Liver (tissue), 8 donors: ENCODE measurements at regions not wholly inside any gene's neighbourhood (a gene's known extent, or its start where the extent isn't known, plus 50 kb on each side); places are given as distances from the start of the nearest gene placed in this dataset.

Source experiments
- DNase-seq: peaks from one replicate; pipeline ENCODE4 v3.0.0-alpha.2; 2017; ENCODE audit warnings: low spot score
- H3K27ac ChIP-seq, 2 donors: one replicate each; pipeline ENCODE4 v1.7.0; 2013; ENCODE audit warnings: inconsistent platforms in 2 of 2, low read length in 2 of 2, control low read depth in 1 of 2, low read depth in 1 of 2, mild to moderate bottlenecking in 1 of 2
- H3K27me3 ChIP-seq, 4 donors: one replicate each; pipeline versions ENCODE4 v1.6.1 to v1.7.0; 2013; ENCODE audit warnings: low read length in 3 of 4, inconsistent platforms in 1 of 4, mild to moderate bottlenecking in 1 of 4, moderate library complexity in 1 of 4; ENCODE audit not compliant: control insufficient read depth in 4 of 4, insufficient read depth in 4 of 4
- H3K36me3 ChIP-seq, 4 donors: one replicate each; pipeline versions ENCODE4 v1.6.1 to v1.7.0; 2013; ENCODE audit warnings: low read length in 3 of 4, mild to moderate bottlenecking in 3 of 4, low read depth in 1 of 4, moderate library complexity in 1 of 4; ENCODE audit not compliant: control insufficient read depth in 4 of 4, insufficient read depth in 3 of 4
- H3K4me1 ChIP-seq, 4 donors: one replicate each; pipeline versions ENCODE4 v1.6.1 to v1.7.0; 2013; ENCODE audit warnings: low read length in 3 of 4, mild to moderate bottlenecking in 3 of 4, moderate library complexity in 1 of 4; ENCODE audit not compliant: control insufficient read depth in 4 of 4, insufficient read depth in 4 of 4
- H3K4me3 ChIP-seq, 3 donors: one replicate each; pipeline versions ENCODE4 v1.6.1 to v1.7.0; 2013; ENCODE audit warnings: low read length in 3 of 3, control low read depth in 1 of 3, low read depth in 1 of 3, mild to moderate bottlenecking in 1 of 3
- H3K9ac ChIP-seq, 2 donors: one replicate each; pipeline ENCODE4 v1.7.0; 2013; ENCODE audit warnings: low read length in 2 of 2, mild to moderate bottlenecking in 2 of 2, moderate library complexity in 2 of 2, control low read depth in 1 of 2, low read depth in 1 of 2
- H3K9me3 ChIP-seq, 4 donors: one replicate each; pipeline versions ENCODE4 v1.6.1 to v1.7.0; 2013; ENCODE audit warnings: low read length in 3 of 4; ENCODE audit not compliant: control insufficient read depth in 4 of 4
- EGR1 ChIP-seq, 2 donors: IDR thresholded peaks; 2 replicates each; pipeline ENCODE4 v1.6.1; 2016 to 2018; ENCODE audit warnings: antibody characterized with exemption in 2 of 2, low read depth in 2 of 2
- FOXA2 ChIP-seq: IDR thresholded peaks from 2 replicates; pipeline ENCODE4 v1.6.1; 2016; ENCODE audit warnings: antibody characterized with exemption
- GABPA ChIP-seq, 2 donors: IDR thresholded peaks in 1 of 2; conservative IDR thresholded peaks in 1 of 2; 2 replicates each; pipeline ENCODE4 v1.6.1; 2016; ENCODE audit warnings: antibody characterized with exemption in 2 of 2, mild to moderate bottlenecking in 1 of 2, moderate library complexity in 1 of 2
- HNF4A ChIP-seq, 2 donors: conservative IDR thresholded peaks; 2 replicates each; pipeline ENCODE4 v1.6.1; 2016; ENCODE audit warnings: antibody characterized with exemption in 2 of 2, mild to moderate bottlenecking in 2 of 2
- JUND ChIP-seq, 2 donors: IDR thresholded peaks; 2 replicates each; pipeline ENCODE4 v1.6.1; 2016; ENCODE audit warnings: antibody characterized with exemption in 2 of 2
- NR2F2 ChIP-seq: IDR thresholded peaks from 2 replicates; pipeline ENCODE4 v1.6.1; 2016; ENCODE audit warnings: antibody characterized with exemption
- RAD21 ChIP-seq, 2 donors: IDR thresholded peaks; 2 replicates each; pipeline ENCODE4 v1.6.1; 2016; ENCODE audit warnings: antibody characterized with exemption in 2 of 2, mild to moderate bottlenecking in 2 of 2
- RXRA ChIP-seq, 2 donors: IDR thresholded peaks; 2 replicates each; pipeline ENCODE4 v1.6.1; 2017 to 2018; ENCODE audit warnings: antibody characterized with exemption in 2 of 2, mild to moderate bottlenecking in 1 of 2
- SP1 ChIP-seq: IDR thresholded peaks from 2 replicates; pipeline ENCODE4 v1.6.1; 2018; ENCODE audit warnings: antibody characterized with exemption, mild to moderate bottlenecking
- TAF1 ChIP-seq: conservative IDR thresholded peaks from 2 replicates; pipeline ENCODE4 v1.6.1; 2016; ENCODE audit warnings: antibody characterized with exemption, mild to moderate bottlenecking
- YY1 ChIP-seq: IDR thresholded peaks from 2 replicates; pipeline ENCODE4 v1.6.1; 2016; ENCODE audit warnings: antibody characterized with exemption, mild to moderate bottlenecking
- ZBTB33 ChIP-seq: IDR thresholded peaks from 2 replicates; pipeline ENCODE4 v1.6.1; 2016; ENCODE audit warnings: antibody characterized with exemption
- WGBS: extraction: QIAGEN DNeasy Blood & Tissue Kit; methylation state at CpG from one replicate; pipeline ENCODE4 v1.1.7; 2013; 5-methylcytosine and 5-hydroxymethylcytosine counted together
- TF ChIP-seq, protein P1 (sequence below): IDR thresholded peaks from 2 replicates; pipeline ENCODE4 v1.6.1; 2016; ENCODE audit warnings: antibody characterized with exemption
- TF ChIP-seq, protein P2 (sequence below): fragments of 150-350 bp; IDR thresholded peaks from 2 replicates; pipeline ENCODE4 v1.5.1; 2017; ENCODE audit warnings: improper control_type of control experiment, low read depth, low read length; ENCODE audit not compliant: missing input control
- donor health status: healthy.
- donor health status: healthy.
- donor health status: healthy.
- donor health status: healthy.
- donor health status: healthy.

DNA sequence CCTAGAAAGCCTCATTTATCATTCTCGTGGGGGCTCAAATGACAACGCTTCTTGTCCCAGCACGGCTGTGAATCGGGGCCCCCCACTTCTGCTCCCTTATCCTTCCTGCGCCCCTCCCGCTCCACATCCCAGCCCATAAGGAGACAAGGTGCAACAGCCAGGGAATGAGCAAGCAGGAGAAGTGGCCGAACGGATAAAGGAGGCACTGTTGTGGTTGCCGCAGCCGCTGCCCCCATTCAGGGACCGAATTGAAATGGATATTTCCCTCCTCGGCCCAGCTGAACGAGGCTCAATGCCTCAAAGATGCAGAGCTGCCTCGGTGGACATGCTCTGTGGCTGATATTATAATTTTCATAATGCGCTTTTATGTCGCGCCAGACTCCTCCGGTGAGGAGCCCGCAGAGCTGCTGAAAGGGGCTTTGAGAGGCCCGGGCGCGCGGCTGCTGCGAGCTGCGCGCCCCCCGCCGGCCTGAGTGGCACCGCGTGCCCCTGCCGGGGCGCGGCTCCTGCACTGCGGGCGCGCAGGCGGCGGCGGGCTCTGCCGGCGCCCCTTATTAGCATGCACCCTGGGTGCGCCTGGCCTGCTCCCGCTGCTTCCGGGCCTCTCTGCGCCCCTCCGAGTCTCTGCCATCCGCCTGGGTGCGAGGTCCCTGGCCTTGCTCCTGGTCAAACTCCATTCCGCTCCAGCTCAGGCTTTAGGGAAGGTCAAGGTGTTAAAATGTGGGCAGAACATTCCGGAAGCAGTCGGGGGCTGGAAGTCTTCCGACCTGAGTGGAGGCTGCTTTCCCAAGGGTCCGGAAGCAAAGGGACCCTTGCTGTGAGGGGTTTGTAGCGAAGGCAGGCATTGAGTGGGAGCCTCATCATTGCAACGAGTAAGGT is 68.2 kb upstream of the TMEM33 start:
- DNase-seq = no peak
- H3K27ac ChIP-seq = no peak overlapping the region
- peaks cover 0 to 2% (median 0%) of the 10 kb centered on the region in 4 donors for H3K9me3 ChIP-seq
- peaks cover 2 to 25% (median 8%) of the 10 kb centered on the region in 4 donors for H3K4me1 ChIP-seq
- no peaks in the 10 kb centered on the region for H3K36me3 ChIP-seq
- 26% methylated on average over 55 of the region's 55 CpGs for WGBS
- H3K27me3 ChIP-seq = no peaks in the 10 kb centered on the region
- no peak overlapping the region for H3K4me3 ChIP-seq
- H3K9ac ChIP-seq = no peak overlapping the region
- TF ChIP-seq ZBTB33 = no peak

- TF ChIP-seq NR2F2 (no peak), YY1 (no peak), JUND (IDR thresholded peaks at IDR 0.05) (no peak), TAF1 (no peak), SP1 (no peak), HNF4A (conservative IDR thresholded peaks at IDR 0.05) (no peak), FOXA2 (no peak), RXRA (IDR thresholded peaks at IDR 0.05) (no peak), ZBTB33 (no peak), EGR1 (IDR thresholded peaks at IDR 0.05; ENCODE audit: low read depth in 2 of 2) (no peak), RAD21 (IDR thresholded peaks at IDR 0.05) (no peak), GABPA (IDR thresholded peaks at IDR 0.05 in 1 of 2, conservative IDR thresholded peaks at IDR 0.05 in 1 of 2) (no peak)
- TF ChIP-seq, protein P1, sequence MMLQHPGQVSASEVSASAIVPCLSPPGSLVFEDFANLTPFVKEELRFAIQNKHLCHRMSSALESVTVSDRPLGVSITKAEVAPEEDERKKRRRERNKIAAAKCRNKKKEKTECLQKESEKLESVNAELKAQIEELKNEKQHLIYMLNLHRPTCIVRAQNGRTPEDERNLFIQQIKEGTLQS = no peak
- TF ChIP-seq, protein P2, sequence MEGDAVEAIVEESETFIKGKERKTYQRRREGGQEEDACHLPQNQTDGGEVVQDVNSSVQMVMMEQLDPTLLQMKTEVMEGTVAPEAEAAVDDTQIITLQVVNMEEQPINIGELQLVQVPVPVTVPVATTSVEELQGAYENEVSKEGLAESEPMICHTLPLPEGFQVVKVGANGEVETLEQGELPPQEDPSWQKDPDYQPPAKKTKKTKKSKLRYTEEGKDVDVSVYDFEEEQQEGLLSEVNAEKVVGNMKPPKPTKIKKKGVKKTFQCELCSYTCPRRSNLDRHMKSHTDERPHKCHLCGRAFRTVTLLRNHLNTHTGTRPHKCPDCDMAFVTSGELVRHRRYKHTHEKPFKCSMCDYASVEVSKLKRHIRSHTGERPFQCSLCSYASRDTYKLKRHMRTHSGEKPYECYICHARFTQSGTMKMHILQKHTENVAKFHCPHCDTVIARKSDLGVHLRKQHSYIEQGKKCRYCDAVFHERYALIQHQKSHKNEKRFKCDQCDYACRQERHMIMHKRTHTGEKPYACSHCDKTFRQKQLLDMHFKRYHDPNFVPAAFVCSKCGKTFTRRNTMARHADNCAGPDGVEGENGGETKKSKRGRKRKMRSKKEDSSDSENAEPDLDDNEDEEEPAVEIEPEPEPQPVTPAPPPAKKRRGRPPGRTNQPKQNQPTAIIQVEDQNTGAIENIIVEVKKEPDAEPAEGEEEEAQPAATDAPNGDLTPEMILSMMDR = no peak
- 36% methylated on average over 42 of the region's 42 CpGs for WGBS
- H3K27me3 ChIP-seq = no peaks in the 10 kb centered on the region
- H3K9ac ChIP-seq = no peak overlapping the region
- H3K4me3 ChIP-seq = peak overlapping the region in 2 of 3 donors; percentile 44 to 63
- no peaks in the 10 kb centered on the region for H3K36me3 ChIP-seq
- no peak for DNase-seq
- H3K9me3 ChIP-seq = peaks cover 0 to 2% (median 0%) of the 10 kb centered on the region in 4 donors
- H3K27ac ChIP-seq = peak overlapping the region; percentile 62 to 80
- H3K4me1 ChIP-seq = peaks cover 2 to 25% (median 8%) of the 10 kb centered on the region in 4 donors
Measured at GRCh38 chr4:41865981-41866798, 69.0 kb upstream of the TMEM33 start.
